Endothelial cell of umbilical vein (primary cell): ENCODE measurements at regions not wholly inside any gene's neighbourhood (a gene's known extent, or its start where the extent isn't known, plus 50 kb on each side); places are given as distances from the start of the nearest gene placed in this dataset.

ENCODE experiments used
- BruUV-seq: library from RNA; stranded (reverse); fragments of 400-500 nt; replicated peaks from 2 replicates; lab custom pipeline; 2021; lab: Mats Ljungman, UMichigan
- CTCF ChIA-PET: fragments of 300-600, 350-600 bp; sonication (Branson Sonifier 250); formaldehyde crosslinking; loops from one replicate; lab custom pipeline; 2021; ENCODE audit warnings: antibody characterized with exemption, inconsistent platforms; lab: Charles Lee
- POLR2A ChIA-PET: fragments of 300-600, 350-600 bp; sonication (Branson Sonifier 250); formaldehyde crosslinking; loops from one replicate; lab custom pipeline; 2021; ENCODE audit warnings: antibody characterized with exemption, inconsistent platforms; lab: Charles Lee
- DNase-seq: peaks from one replicate; pipeline ENCODE4 v3.0.0-alpha.2; 2011; ENCODE audit warnings: low read depth, low spot score
- FAIRE-seq: peaks from 2 replicates; lab custom pipeline; 2011; peaks lifted over from hg19 to GRCh38; lab: Jason Lieb, UNC
- H2AFZ ChIP-seq: 2 replicates; pipeline ENCODE4 v1.6.0; 2012; ENCODE audit warnings: low read depth, low read length, control low read depth, inconsistent platforms
- H3K27ac ChIP-seq: 2 replicates; pipeline ENCODE4 v1.5.1; 2011; ENCODE audit warnings: low read depth, mild to moderate bottlenecking, control low read depth, low read length, moderate library complexity; ENCODE audit not compliant: insufficient read depth
- H3K27me3 ChIP-seq, 2 experiments: 2 replicates each; pipeline versions ENCODE4 v1.6.0 to v1.6.1; 2011; ENCODE audit warnings: low read length in 2 of 2, mixed read lengths in 1 of 2; ENCODE audit not compliant: control insufficient read depth in 2 of 2, insufficient read depth in 2 of 2
- H3K36me3 ChIP-seq, 2 experiments: 2 replicates in 1 of 2; 3 replicates in 1 of 2; pipeline ENCODE4 v1.5.1; 2011; ENCODE audit warnings: low read length in 2 of 2, mild to moderate bottlenecking in 1 of 2, moderate library complexity in 1 of 2; ENCODE audit not compliant: control insufficient read depth in 2 of 2, insufficient read depth in 2 of 2; ENCODE audit errors: extremely low read depth in 1 of 2
- H3K4me1 ChIP-seq: 3 replicates; pipeline ENCODE4 v1.5.1; 2011; ENCODE audit warnings: mild to moderate bottlenecking, low read length; ENCODE audit not compliant: control insufficient read depth, insufficient read depth; ENCODE audit errors: extremely low read depth
- H3K4me2 ChIP-seq: 2 replicates; pipeline ENCODE4 v1.6.1; 2011; ENCODE audit warnings: low read length, control low read depth, mixed read lengths; ENCODE audit not compliant: insufficient read depth
- H3K4me3 ChIP-seq, 3 experiments: fragments of 200-600 bp in 1 of 3; sonication (generic), shearing (Covaris generic) in 1 of 3; replicated peaks in 1 of 3; 2 replicates each; pipeline ENCODE4 v1.5.1; 2011 to 2016; ENCODE audit warnings: control low read depth in 3 of 3, low read length in 3 of 3, mild to moderate bottlenecking in 2 of 3, inconsistent platforms in 1 of 3, low read depth in 1 of 3, moderate library complexity in 1 of 3; ENCODE audit not compliant: insufficient read depth in 1 of 3
- H3K79me2 ChIP-seq: 2 replicates; pipeline ENCODE4 v1.6.0; 2012; ENCODE audit warnings: low read length, inconsistent platforms; ENCODE audit not compliant: control insufficient read depth, insufficient read depth
- H3K9ac ChIP-seq: replicated peaks from 2 replicates; pipeline ENCODE3; 2011; ENCODE audit warnings: low read length, control low read depth; ENCODE audit not compliant: insufficient read depth; ENCODE audit errors: extremely low read depth
- H3K9me1 ChIP-seq: replicated peaks from 3 replicates; pipeline ENCODE4 v1.6.0; 2011; ENCODE audit warnings: mild to moderate bottlenecking, low read length; ENCODE audit not compliant: control insufficient read depth, insufficient read depth; ENCODE audit errors: extremely low read depth
- H3K9me3 ChIP-seq: replicated peaks from 2 replicates; pipeline ENCODE4 v1.5.1; 2012; ENCODE audit warnings: low read length, inconsistent platforms; ENCODE audit not compliant: control insufficient read depth, insufficient read depth
- H4K20me1 ChIP-seq: replicated peaks from 2 replicates; pipeline ENCODE3; 2011; ENCODE audit warnings: mild to moderate bottlenecking, low read length; ENCODE audit not compliant: control insufficient read depth, insufficient read depth; ENCODE audit errors: extremely low read depth
- CTCF ChIP-seq, 2 donors: IDR thresholded peaks; 1 replicate in 1 of 2; 2 replicates in 1 of 2; pipeline ENCODE4 v1.5.1; 2011; ENCODE audit warnings: low read length in 2 of 2, mild to moderate bottlenecking in 2 of 2, moderate library complexity in 2 of 2, control low read depth in 1 of 2, inconsistent platforms in 1 of 2, low read depth in 1 of 2; ENCODE audit not compliant: insufficient read depth in 1 of 2; ENCODE audit errors: extremely low read depth in 1 of 2
- EZH2 ChIP-seq: IDR thresholded peaks from 2 replicates; pipeline ENCODE4 v1.6.1; 2012; ENCODE audit warnings: borderline replicate concordance, low read depth, mild to moderate bottlenecking, moderate library complexity, low read length, inconsistent platforms; ENCODE audit not compliant: severe bottlenecking
- FOS ChIP-seq: IDR thresholded peaks from 2 replicates; pipeline ENCODE4 v1.6.1; 2011; ENCODE audit warnings: mild to moderate bottlenecking, low read length, moderate library complexity, borderline replicate concordance; ENCODE audit not compliant: insufficient read depth
- GATA2 ChIP-seq: IDR thresholded peaks from 2 replicates; pipeline ENCODE4 v1.7.0; 2011; ENCODE audit warnings: low read depth, mild to moderate bottlenecking, moderate library complexity, mixed read lengths, low read length; ENCODE audit not compliant: insufficient read length, insufficient read depth
- JUN ChIP-seq: IDR thresholded peaks from 2 replicates; pipeline ENCODE4 v1.6.1; 2011; ENCODE audit warnings: borderline replicate concordance, low read depth; ENCODE audit not compliant: insufficient read length, insufficient read depth
- MAX ChIP-seq: IDR thresholded peaks from 2 replicates; pipeline ENCODE4 v1.6.1; 2011; ENCODE audit not compliant: insufficient read depth, insufficient read length
- MYC ChIP-seq: IDR thresholded peaks from one replicate; pipeline ENCODE4 v1.6.1; 2011; ENCODE audit warnings: mild to moderate bottlenecking, low read depth, low read length
- POLR2A ChIP-seq: IDR thresholded peaks from 2 replicates; pipeline ENCODE4 v1.6.1; 2012; ENCODE audit warnings: low read depth, mild to moderate bottlenecking, control low read depth, low read length
- POLR2AphosphoS5 ChIP-seq: IDR thresholded peaks from 2 replicates; pipeline ENCODE4 v1.6.1; 2012; ENCODE audit warnings: low read depth, mild to moderate bottlenecking, control low read depth, low read length, moderate library complexity; ENCODE audit not compliant: insufficient read depth
- dilution Hi-C: fragments of 300-500 bp; cut with MboI; formaldehyde crosslinking; loops from one replicate; pipeline ENCODE4 v1.15.0; 2019; ENCODE audit warnings: low sequenced_read_pairs; ENCODE audit not compliant: extremely low pct_ligation_motif_present
- intact Hi-C: fragments of 100-400 bp; cut with micrococcal nuclease; formaldehyde crosslinking; loops from one replicate; pipeline ENCODE4 v1.10.0; 2022

DNA sequence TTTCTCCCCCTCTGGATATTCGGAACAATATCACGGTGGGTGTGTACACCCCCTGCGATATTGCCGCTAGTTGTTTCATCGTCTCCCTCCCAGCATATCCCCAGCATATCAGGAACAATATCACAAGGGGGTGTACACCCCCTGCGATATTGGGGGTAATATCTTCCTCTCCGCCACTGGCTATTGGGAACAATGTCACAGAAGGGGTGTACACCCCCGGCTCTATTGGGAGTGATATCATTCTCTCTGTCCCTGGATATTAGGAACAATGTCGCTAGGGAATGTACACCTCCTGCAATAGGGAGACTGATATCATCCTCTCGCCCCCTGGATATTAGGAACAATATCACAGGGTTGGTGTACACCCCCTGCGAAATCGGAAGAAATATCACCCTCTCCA is 1932.0 kb downstream of the SUCLG1 start:
- POLR2A ChIA-PET = no interaction called here
- no peak for TF ChIP-seq POLR2AphosphoS5
- TF ChIP-seq POLR2A = no peak
- TF ChIP-seq CTCF (IDR thresholded peaks at IDR 0.05; ENCODE audit: extremely low read depth in 1 of 2, insufficient read depth in 1 of 2, low read depth in 1 of 2, low read length in 2 of 2) = no peak
- no peak for TF ChIP-seq GATA2
- Histone ChIP-seq H3K4me1 (no peaks in the 10 kb centered on the region), H2AFZ (no peak overlapping the region), H3K27me3 (no peaks in the 10 kb centered on the region), H3K9me3 (no peaks in the 10 kb centered on the region), H3K4me2 (no peak overlapping the region), H3K9ac (no peak overlapping the region), H3K79me2 (no peaks in the 10 kb centered on the region), H3K4me3 (no peak overlapping the region), H3K9me1 (no peaks in the 10 kb centered on the region), H4K20me1 (no peaks in the 10 kb centered on the region), H3K27ac (no peak overlapping the region), H3K36me3 (no peaks in the 10 kb centered on the region)
- intact Hi-C loops = no loop called here
- DNase-seq = no peak
- dilution Hi-C loops = no loop called here
- no peak for FAIRE-seq
- CTCF ChIA-PET = no interaction called here
- BruUV-seq = no TSS peak

- POLR2A ChIA-PET = no interaction called here
- BruUV-seq = no TSS peak
- intact Hi-C loops = no loop called here
These were observed 1932.8 kb downstream of the SUCLG1 start for GRCh38 chr2:82526277-82526676.

More at GRCh38 chr2:82526277-82526676, 1932.8 kb downstream of the SUCLG1 start:
- no peak overlapping the region for H3K27ac ChIP-seq
- no peaks in the 10 kb centered on the region for H3K27me3 ChIP-seq
- H3K4me2 ChIP-seq = no peak overlapping the region
- no peaks in the 10 kb centered on the region for H3K79me2 ChIP-seq
- TF ChIP-seq POLR2A (no peak), MYC (no peak), POLR2AphosphoS5 (no peak), CTCF (IDR thresholded peaks at IDR 0.05; ENCODE audit: extremely low read depth in 1 of 2, insufficient read depth in 1 of 2, low read depth in 1 of 2, low read length in 2 of 2) (no peak), EZH2 (no peak), GATA2 (no peak), FOS (no peak), MAX (no peak), JUN (no peak)
- no peak for DNase-seq
- H4K20me1 ChIP-seq = no peaks in the 10 kb centered on the region
- no peak for FAIRE-seq
- H3K9me1 ChIP-seq = no peaks in the 10 kb centered on the region
- H3K36me3 ChIP-seq = no peaks in the 10 kb centered on the region
- H3K9ac ChIP-seq = no peak overlapping the region
- H3K4me3 ChIP-seq = no peak overlapping the region
- no peaks in the 10 kb centered on the region for H3K4me1 ChIP-seq
- CTCF ChIA-PET = no interaction called here
- dilution Hi-C loops = no loop called here
- no peak overlapping the region for H2AFZ ChIP-seq
- H3K9me3 ChIP-seq = no peaks in the 10 kb centered on the region
